GM19023 (cell line): ENCODE measurements at regions not wholly inside any gene's neighbourhood (a gene's known extent, or its start where the extent isn't known, plus 50 kb on each side); places are given as distances from the start of the nearest gene placed in this dataset.

Experiments used
- ATAC-seq: cut with Tn5 transposase; IDR thresholded peaks from one replicate; pipeline ENCODE4 v1.9.1; 2021; ENCODE audit warnings: mild to moderate bottlenecking, moderate library complexity; ENCODE audit not compliant: unreplicated experiment

DNA sequence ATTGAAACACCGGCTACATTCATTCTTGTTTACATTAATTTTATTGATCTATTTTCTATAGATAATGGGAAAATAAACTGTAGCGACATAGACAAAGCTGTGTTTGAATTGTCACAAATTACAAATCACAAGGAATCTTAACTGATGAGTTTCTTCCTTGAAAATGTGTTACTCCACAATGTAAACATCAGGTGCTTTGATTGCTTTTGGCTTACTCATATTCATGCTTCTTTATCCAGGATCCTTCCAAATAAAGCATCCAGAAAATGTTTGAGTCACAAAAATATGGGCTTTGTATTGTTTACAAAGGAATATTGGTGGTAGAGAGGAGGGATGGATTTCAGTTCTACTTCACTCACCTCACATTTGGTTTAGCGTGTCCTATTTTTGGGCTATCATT lies 64.0 kb downstream of the BMP2 start:
- no peak for ATAC-seq

DNA sequence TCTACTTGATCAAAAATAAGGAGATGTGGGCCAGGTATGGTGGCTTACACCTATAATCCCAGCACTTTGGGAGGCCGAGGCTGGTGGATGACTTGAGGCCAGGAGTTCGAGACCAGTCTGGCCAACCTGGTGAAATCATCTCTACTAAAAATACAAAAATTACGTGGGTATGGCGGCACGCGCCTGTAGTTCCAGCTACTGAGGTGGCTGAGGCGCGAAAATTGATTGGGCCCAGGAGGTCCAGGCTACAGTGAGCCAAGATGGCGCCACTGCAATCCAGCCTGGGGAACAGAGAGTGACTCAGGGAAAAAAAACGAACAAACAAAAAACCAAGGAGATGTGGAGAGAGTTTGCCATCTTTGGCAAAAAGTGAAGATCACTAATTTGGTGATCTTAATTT lies 65.3 kb downstream of the BMP2 start:
- ATAC-seq = no peak

DNA sequence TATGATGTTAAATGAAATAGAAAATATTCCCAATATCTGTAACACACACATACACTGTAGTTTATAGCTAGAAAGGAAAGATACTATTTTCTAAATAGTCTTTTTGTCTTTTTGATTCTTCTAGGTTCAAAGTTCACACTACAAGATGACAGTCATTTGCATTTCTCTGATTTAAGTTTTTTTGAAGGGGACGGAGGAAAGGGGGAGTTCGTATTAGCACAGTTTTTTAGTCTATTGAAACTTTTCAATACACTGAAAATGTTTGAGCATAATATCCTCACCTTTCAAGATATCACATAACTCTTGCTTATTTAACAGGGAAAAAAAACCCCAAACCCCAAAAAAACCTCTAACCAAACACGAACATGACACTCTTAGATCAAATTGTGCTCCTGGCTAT lies 68.1 kb downstream of the BMP2 start:
- no peak for ATAC-seq

DNA sequence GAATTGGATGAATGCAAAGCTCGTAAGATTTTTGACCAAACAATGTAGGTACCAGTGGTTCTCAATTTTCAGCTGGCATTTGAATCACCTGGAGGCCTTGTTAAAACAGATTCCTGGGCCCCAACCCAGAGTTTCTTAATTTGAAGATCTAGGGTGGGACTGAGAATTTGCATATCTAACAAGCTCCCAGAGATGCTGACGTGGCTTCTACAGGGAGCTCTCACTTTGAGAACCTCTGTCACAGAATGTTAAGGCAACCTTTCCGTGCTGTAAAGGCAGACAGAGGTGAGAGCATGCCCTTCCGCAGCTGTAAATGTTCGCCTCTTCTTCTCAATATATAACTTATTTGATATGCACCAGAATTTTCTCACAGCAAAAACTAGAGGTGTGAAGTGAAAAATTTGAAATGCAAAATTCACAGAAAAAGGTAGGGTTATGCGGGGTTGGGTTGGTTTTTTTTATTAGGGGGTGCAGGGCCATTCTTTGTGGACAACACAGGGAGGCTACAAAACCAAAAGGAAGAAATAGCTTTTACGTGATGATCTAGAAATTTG lies 69.4 kb downstream of the BMP2 start:
- no peak for ATAC-seq

DNA sequence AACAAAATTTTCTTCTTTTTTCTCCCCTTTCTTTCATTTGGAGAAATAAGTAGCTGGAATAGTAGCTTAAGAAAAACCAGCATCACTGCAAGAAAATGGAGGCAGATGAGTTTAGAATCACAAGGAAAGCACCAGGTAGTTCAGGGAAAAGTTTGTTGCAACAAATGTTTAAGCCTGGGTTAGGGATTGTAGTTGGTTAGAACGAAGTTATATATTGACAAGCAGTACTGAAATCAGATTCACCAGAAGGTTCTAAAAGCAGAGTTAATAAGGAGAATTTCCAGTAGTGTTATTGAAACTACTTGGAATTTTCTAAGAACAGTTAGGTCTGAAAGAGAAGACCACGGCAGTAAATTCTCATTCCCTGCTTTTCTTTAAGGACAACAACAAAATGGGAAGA lies 70.2 kb downstream of the BMP2 start:
- ATAC-seq = no peak

DNA sequence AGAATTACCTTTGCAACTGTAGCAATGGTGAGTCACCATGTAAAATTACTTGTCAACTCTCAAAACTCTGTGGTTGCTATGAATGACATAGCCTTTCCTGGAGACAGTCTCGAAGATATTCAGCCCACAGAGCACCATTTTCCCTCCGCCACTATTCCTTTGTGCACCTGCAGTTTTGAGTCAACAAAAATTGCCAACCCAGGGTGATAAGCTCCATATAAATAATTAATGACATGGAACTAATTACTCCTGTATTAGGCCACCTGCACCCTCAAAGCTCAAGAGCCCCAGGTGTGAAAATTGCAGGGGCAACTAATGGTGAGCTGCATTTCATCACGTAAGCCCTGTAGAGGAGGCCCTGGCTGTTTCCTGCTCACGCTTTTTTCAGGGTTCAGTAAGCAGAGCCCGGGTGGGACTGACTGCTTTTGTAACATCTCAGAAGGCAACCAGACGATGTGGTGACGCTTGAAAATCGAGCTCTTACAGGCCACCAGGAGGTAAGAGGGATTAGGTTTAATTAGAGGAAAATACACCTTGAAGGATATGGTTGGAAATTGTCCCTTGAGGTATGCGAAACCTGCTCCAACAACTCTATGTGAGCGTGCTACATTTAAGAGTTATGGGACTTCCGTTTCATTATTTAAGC lies 70.8 kb downstream of the BMP2 start:
- ATAC-seq = peak; percentile 69

DNA sequence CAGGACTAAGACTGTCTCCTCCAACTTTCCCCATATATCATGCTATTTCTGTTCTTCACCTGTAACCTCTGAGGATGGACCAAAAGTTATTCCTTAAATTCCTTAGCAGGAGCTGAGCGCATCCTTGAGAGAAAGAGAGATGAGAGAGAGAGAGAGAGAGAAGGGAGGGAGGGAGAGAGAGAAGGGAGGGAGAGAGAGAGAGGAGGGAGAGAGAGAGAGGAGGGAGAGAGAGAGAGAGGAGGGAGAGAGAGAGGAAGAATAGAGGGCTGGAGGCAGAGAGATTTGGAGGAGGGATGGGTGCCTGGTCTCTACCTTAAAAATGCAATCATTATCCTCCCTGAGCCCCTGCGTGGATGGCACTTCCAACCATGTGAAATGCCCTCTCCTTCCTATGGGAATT lies 73.6 kb downstream of the BMP2 start:
- no peak for ATAC-seq

DNA sequence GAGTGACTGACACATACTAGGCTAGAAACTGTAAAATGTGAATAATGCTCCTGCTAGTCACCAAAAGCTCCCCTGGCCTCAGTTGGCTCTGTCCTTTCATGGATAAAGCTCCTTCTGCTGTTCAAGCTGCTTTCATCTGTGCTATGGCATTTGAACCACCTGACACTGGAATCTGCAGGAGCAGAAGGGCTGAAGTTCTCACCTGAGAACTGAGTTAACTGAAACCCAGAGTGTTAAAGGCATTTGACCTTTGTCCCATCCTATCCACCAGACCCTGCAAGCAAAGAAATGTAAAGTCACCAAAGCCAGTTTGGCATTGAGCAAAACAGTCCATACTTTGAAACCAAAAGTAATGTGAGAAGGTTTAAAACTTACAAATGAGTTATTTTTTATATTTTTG lies 77.7 kb downstream of the BMP2 start:
- ATAC-seq = no peak

DNA sequence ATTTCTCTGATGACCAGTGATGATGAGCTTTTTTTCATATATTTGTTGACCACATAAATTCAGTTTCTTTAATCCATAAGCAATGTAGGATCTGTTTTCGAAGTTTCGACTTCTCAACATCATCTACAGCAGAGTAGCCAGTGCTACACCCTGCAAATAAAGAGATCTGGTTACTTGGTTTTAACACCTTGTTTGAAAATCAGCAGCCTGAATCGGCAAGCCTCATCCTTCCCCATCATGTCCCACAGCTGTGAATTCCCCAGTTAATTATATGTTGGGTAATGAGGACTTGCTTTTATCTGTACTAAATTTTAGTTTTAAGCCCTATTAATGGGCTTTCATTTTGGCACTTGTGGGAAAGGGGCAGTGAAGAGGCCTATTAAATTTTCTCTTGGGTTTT lies 80.6 kb downstream of the BMP2 start:
- no peak for ATAC-seq

DNA sequence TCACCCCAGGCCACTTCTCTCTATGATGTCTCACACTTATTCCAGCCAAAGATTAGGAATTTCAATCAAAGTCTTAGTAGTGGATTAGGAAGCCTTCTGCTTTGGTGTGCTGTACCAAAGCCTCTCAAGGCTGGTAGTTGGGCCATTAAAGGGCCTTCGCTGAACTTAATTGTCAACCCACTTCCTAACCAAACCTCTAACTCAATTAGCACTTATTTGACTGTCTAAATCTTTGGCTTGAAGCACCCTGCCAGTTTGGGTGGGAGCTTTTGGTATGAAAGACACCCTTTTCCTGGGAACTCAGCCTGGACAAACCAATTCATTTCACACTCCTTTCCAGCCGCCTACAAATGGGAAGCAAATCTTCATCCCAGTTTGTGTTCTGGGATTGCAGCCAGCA lies 81.5 kb downstream of the BMP2 start:
- ATAC-seq = no peak

DNA sequence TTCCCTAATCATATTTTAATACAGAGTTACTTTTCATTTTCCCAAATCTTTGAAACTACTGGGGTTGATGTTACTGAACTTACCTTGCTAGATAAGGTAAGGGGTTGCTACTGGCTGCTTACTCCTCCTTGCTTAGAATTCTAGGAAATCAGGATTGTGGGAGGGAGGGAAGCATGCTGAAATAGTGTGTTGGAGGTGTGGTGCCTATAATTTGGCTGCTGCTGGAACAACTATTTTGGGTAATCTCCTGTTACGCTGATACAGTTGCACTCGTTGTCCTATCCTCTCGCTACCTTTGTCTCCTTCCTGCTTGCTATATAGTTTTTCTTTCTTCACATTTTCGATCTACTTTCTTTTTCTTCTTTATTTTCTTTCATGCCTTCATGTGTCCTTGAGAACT lies 83.7 kb downstream of the BMP2 start:
- no peak for ATAC-seq

DNA sequence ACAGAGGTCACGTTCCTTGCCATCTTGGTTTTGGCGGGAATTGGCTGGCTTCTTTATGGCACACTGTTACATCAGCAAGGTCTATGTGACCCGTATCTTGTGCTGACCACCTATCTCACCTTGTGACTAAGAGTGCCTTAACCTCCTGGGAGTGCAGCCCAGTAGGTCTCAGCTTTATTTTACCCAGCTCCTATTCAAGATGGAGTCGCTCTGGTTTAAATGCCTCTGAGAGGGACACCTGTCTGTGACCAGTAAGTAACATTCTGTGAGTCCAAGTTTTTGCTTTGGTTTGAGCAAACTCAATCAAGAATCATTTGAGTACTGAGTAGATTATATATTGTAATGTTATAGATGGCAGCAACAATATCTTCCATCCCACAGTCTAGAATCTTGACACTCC lies 85.0 kb downstream of the BMP2 start:
- ATAC-seq = no peak

DNA sequence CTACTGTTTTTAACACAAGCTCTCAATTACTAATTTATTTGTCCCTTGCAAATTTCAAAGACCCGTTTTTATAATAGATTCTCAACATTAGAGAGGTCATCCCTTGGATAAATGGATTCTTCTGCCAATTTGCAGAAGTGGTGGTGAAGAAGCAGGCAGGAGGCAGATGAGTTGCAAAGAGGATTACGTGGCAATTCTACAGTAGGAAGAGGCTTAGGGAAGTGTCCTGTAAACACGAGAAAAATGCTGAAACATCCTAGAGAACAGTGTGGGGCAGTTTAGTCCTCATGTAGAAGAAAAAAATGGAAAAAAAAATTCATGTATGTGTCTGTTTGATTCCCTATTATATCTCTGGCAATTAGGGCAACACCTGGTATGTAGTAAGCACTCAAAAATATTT lies 87.6 kb downstream of the BMP2 start:
- no peak for ATAC-seq

DNA sequence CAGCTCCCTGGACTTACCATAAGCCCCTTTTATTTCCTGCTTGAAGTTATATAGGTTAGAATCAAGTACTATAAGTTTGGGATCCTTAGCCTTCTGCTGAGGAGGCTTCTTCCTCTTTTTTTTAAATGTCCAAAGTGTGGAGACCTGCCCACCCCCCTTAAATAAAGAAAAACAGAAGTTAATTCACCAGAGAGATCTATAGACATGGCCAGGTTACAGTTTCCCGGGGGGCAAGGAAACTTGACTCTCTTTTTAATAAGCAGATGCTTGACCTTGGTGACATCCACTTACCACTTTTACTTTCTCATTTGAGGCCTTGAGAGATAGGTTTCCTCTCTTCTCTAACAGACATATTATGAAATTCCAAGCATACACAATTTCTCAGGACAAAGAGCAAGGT lies 88.3 kb downstream of the BMP2 start:
- no peak for ATAC-seq

DNA sequence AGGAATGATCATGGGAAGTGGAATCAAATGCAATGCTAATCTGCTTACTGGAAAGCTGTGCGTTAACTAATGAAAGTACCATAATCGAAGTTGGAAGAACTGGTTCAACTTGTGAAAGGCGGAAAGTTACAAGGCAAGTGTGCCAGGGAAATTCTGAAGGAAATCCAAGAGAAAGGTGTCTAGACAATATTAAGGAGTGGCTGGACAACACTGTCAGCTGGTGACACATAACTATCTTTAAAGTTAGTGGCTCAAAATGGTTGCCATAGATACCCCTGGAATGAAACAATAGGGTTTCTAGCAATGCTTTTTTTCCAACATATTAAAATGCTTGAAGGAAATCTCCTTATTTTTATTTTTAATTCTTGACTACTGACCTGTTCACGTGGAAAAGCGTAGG lies 90.4 kb downstream of the BMP2 start:
- ATAC-seq = no peak

DNA sequence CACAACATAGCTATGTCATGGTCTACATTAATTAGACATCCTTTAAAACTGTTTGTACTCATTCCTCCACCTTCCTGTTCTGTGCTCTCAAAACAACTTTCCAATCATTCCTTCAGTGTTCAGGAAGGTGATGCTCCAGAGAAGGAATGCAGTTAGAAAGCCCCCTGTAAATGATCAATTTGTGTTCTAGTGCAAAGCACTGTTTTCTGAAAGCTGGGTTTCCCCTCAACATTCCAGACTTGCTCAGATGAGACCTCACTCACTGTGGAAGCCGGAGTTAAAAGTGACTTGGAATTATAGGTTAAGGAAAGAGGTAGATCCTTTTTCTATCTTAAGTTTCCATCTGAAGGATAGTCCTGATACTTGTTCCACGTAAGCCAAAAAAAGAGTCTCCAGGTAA lies 95.9 kb downstream of the BMP2 start:
- no peak for ATAC-seq

DNA sequence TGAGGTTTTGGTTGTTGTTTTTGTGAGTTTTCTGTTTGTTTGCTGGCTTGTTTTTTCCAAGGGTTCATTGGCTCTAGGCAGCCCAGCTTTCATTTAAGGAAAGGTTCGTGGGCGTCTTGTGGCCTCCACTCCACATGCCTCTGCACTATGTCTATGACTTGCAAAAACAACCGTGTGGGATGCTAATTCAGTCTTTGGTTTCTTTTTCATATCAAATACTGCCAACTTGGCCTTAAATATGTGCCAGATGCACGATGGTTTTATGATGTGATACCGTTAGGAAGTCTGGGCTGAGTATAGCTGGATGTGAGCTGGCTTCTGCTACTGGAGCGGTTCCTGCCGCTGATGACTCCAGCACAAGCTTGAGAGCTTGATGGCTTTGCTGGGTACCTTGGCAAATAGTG lies 96.3 kb downstream of the BMP2 start:
- no peak for ATAC-seq

DNA sequence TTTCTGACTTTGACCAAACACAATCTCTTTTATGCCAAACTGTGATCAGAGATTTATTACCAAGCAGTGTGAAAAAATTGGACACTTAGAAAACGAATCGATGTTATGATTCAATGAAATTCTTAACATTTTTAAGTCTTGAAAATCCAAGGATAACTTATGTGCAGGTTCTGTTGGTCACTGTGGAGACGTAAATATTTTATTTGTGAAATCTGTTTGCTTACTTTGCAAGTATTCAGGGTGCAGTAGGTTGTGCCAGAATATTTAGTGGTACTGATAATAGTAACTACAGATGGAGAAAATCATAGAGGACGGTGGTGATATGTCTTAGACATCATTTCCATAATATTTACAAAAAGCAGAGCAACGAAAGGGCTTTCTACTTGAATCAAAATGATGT lies 97.3 kb downstream of the BMP2 start:
- ATAC-seq = no peak

DNA sequence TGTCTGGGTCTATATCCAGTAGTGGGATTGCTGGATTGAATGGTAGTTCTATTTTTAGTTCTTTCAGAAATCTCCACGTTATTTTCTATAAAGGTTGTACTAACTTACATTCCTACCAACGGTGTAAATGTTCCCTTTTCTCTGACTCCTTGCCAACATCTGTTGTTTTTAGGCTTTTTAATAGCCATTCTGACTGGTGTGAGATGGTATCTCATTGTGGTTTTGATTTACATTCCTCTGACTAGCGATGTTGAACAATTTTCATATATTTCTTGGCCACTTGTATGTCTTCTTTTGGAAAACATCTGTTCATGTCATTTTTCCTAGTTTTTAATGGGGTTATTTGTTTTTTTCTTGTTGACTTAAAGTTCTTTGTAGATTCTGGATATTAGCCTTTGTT lies 99.3 kb downstream of the BMP2 start:
- no peak for ATAC-seq

DNA sequence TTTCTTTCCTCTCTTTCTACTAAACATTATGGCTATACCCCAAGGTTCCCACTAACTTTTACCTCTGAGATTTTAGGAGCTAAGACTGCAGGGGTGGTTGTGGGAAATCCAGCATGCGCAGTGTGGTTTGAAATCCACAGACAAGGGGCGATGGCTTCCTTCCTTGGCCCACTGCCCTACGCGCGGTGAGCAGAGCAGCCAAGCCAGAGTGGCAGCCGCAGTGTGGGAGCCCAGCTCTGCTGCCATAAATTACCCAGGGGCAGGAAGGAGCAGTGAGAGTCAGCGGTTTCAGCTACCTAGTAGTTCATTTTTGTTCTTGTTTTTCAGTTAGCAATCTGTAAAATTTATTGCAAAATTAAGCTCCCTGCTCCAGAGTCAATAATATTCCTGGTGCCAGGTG lies 101.4 kb downstream of the BMP2 start:
- ATAC-seq = no peak

DNA sequence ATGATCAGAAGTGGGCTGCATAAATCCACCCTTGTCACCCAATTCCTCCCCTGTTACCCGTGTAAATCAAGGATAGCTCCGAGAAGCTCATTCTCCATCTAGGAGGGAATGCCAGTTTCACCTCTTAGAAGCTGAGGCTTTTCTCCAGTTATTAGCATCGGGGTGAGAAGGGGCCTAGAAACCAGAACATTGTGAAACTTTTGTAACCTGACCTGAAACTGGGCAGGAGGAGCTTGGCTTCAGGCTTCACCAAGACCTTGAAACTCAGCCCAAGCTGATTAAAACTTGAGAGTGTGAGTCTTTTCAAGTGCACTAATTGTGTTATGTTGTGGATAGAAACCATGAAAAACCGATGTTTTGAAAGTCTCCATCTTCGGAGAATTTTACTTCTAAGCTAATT lies 103.1 kb downstream of the BMP2 start:
- ATAC-seq = no peak

DNA sequence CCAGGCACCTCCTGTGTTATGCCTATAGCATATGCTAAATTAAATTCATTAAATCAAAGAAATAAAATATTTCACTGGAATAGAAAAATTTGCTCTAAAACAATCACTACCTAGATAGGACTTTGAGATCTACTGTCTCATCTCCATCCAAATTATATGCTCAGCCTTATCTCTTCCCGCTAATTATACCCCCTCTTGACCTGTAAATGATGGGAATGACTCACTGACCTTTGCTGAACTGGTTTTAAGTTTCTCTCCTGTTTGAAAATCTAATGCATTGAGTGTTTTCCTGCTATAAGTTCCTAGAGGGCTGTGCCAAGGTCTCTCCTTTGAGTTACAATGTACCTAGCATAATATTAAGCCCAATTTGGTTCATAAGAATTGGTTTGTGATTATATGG lies 110.1 kb downstream of the BMP2 start:
- no peak for ATAC-seq

DNA sequence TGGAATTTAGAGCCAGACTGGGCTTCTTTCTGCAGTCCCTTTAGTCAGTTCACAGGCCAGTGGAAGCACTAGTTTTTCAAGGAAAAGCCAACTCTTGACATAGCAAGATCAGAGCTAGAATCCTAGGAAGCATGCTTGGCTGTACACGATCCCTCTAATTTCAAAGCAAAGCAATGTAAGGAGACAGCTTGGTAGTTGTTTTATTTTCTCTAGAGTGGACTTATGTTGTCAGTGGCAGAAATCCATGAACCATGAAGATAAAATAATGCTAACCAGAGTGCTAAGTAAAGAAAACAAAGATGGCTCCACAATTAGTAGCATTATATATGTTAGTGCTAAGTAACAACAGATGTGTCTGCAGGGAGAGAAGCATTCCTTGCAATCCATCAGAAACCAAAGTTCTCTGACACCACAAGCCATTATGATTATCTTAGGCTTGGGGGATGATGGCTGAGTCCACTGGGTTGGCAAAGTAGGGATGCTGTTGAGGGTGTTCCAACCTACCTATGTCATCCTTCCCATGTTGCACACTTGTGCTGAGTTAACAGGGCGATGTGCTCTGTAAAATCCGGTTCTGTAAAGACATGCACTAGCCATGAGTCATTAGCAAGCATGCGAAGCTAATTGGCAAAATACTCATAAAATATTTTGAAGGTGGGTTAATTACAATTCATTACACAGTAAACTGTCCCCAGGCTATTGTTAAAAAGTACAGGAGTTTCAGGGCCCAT lies 115.2 kb downstream of the BMP2 start:
- no peak for ATAC-seq
